HG02938 (cell line): ENCODE measurements at regions not wholly inside any gene's neighbourhood (a gene's known extent, or its start where the extent isn't known, plus 50 kb on each side); places are given as distances from the start of the nearest gene placed in this dataset.
"Not testable (repeated sequence)": the region's sequence is repeated elsewhere in the genome, so short reads cannot be mapped to it uniquely, and the experiment has no call there.

ENCODE experiments used
- ATAC-seq: cut with Tn5 transposase; IDR thresholded peaks from one replicate; pipeline ENCODE4 v1.9.1; 2021; ENCODE audit warnings: mild to moderate bottlenecking, moderate library complexity; ENCODE audit not compliant: unreplicated experiment

- ATAC-seq = no peak
Measured at GRCh38 chr6:134680433-134680832, 269.5 kb downstream of the ALDH8A1 start.

GRCh38 chr6:134680021-134680420, 269.9 kb downstream of the ALDH8A1 start:
- ATAC-seq = no peak

GRCh38 chr6:134678436-134678889, 271.4 kb downstream of the ALDH8A1 start:
- ATAC-seq = no peak

- ATAC-seq = no peak
Measured at GRCh38 chr6:134676307-134677281, 273.3 kb downstream of the ALDH8A1 start.

- ATAC-seq = no peak
Measured at GRCh38 chr6:134675110-134676054, 274.5 kb downstream of the ALDH8A1 start.

- no peak for ATAC-seq
Measured at GRCh38 chr6:134674562-134674961, 275.3 kb downstream of the ALDH8A1 start.

- ATAC-seq = no peak
Measured at GRCh38 chr6:134669485-134669884, 280.4 kb downstream of the ALDH8A1 start.

GRCh38 chr6:134667111-134667510, 282.8 kb downstream of the ALDH8A1 start:
- ATAC-seq = no peak

GRCh38 chr6:134666125-134666524, 283.8 kb downstream of the ALDH8A1 start:
- ATAC-seq = no peak

GRCh38 chr6:134665029-134665723, 284.7 kb downstream of the ALDH8A1 start:
- ATAC-seq = no peak

GRCh38 chr6:134663800-134664535, 285.9 kb downstream of the ALDH8A1 start:
- ATAC-seq = no peak

GRCh38 chr6:134663356-134663755, 286.5 kb downstream of the ALDH8A1 start:
- ATAC-seq = no peak

- ATAC-seq = no peak
Measured at GRCh38 chr6:134662077-134662700, 287.7 kb downstream of the ALDH8A1 start.

- not testable (repeated sequence) for ATAC-seq
Measured at GRCh38 chr6:134659885-134660284, 290.0 kb downstream of the ALDH8A1 start.

- ATAC-seq = no peak
Measured at GRCh38 chr6:134658596-134658995, 291.3 kb downstream of the ALDH8A1 start.

GRCh38 chr6:134657751-134658527, 292.0 kb downstream of the ALDH8A1 start:
- ATAC-seq = no peak

GRCh38 chr6:134657343-134657742, 292.6 kb downstream of the ALDH8A1 start:
- ATAC-seq = no peak

GRCh38 chr6:134654751-134655150, 295.1 kb downstream of the ALDH8A1 start:
- no peak for ATAC-seq

GRCh38 chr6:134651519-134651918, 298.4 kb downstream of the ALDH8A1 start:
- no peak for ATAC-seq
